ENCODE measurements at regions not wholly inside any gene's neighbourhood (a gene's known extent, or its start where the extent isn't known, plus 50 kb on each side); places are given as distances from the start of the nearest gene placed in this dataset.

GRCh38 chr12:89259821-89260220 is 92.5 kb downstream of the DUSP6 start:
- no peak for DNase-seq (ENCODE audit: low spot score)
- H3K9me2 ChIP-seq (replicated peaks; ENCODE audit: insufficient read depth), result no peaks in the 10 kb centered on the region
- WGBS (ENCODE audit: low lambda C conversion rate, missing lambda C conversion rate), result 75% methylated on average over 3 of the region's 3 CpGs

GRCh38 chr12:89258240-89258969 is 93.9 kb downstream of the DUSP6 start:
- no peak overlapping the region for H3K4me2 ChIP-seq
- H3K4me1 ChIP-seq (ENCODE audit: insufficient read depth), result peaks cover 13% of the 10 kb centered on the region
- DNase-seq (ENCODE audit: low spot score), result no peak
- no peaks in the 10 kb centered on the region for H3K27me3 ChIP-seq
- H3K4me3 ChIP-seq, result no peak overlapping the region
- H4K20me1 ChIP-seq (ENCODE audit: insufficient read depth, poor library complexity, severe bottlenecking), result no peaks in the 10 kb centered on the region
- H3K9me2 ChIP-seq (replicated peaks; ENCODE audit: insufficient read depth), result no peaks in the 10 kb centered on the region
- no peak overlapping the region for H3K27ac ChIP-seq
- no peak overlapping the region for H2AFZ ChIP-seq
- no peaks in the 10 kb centered on the region for H3K9me3 ChIP-seq (ENCODE audit: low read depth)
- WGBS (ENCODE audit: low lambda C conversion rate, missing lambda C conversion rate), result 89% methylated on average over 5 of the region's 5 CpGs
- TF ChIP-seq EZH2 (IDR thresholded peaks at IDR 0.05; ENCODE audit: borderline replicate concordance) (no peak), CTCF (IDR thresholded peaks at IDR 0.05; ENCODE audit: poor library complexity) (no peak), EZH2phosphoT487 (IDR thresholded peaks at IDR 0.05; ENCODE audit: low read depth, severe bottlenecking, unreplicated experiment) (no peak)
- no peaks in the 10 kb centered on the region for H3K36me3 ChIP-seq (replicated peaks; ENCODE audit: insufficient read depth, low read depth)
- H3K79me2 ChIP-seq, result no peaks in the 10 kb centered on the region

More at GRCh38 chr12:89259821-89260220, 92.5 kb downstream of the DUSP6 start:
- Histone ChIP-seq H3K4me1 (ENCODE audit: insufficient read depth) (peaks cover 13% of the 10 kb centered on the region), H3K4me3 (no peak overlapping the region), H3K4me2 (no peak overlapping the region), H3K27me3 (no peaks in the 10 kb centered on the region), H2AFZ (no peak overlapping the region), H3K27ac (no peak overlapping the region), H3K9me3 (ENCODE audit: low read depth) (no peaks in the 10 kb centered on the region), H3K79me2 (no peaks in the 10 kb centered on the region), H3K36me3 (replicated peaks; ENCODE audit: insufficient read depth, low read depth) (no peaks in the 10 kb centered on the region), H4K20me1 (ENCODE audit: insufficient read depth, poor library complexity, severe bottlenecking) (no peaks in the 10 kb centered on the region)
- TF ChIP-seq CTCF (IDR thresholded peaks at IDR 0.05; ENCODE audit: poor library complexity) (no peak), EZH2 (IDR thresholded peaks at IDR 0.05; ENCODE audit: borderline replicate concordance) (no peak), EZH2phosphoT487 (IDR thresholded peaks at IDR 0.05; ENCODE audit: low read depth, severe bottlenecking, unreplicated experiment) (no peak)

- H3K9me2 ChIP-seq (replicated peaks; ENCODE audit: insufficient read depth), result no peaks in the 10 kb centered on the region
- no peaks in the 10 kb centered on the region for H4K20me1 ChIP-seq (ENCODE audit: insufficient read depth, poor library complexity, severe bottlenecking)
- no peak overlapping the region for H3K4me2 ChIP-seq
- H3K4me3 ChIP-seq, result no peak overlapping the region
- no peak overlapping the region for H3K27ac ChIP-seq
- TF ChIP-seq EZH2 (IDR thresholded peaks at IDR 0.05; ENCODE audit: borderline replicate concordance) (no peak), EZH2phosphoT487 (IDR thresholded peaks at IDR 0.05; ENCODE audit: low read depth, severe bottlenecking, unreplicated experiment) (no peak), CTCF (IDR thresholded peaks at IDR 0.05; ENCODE audit: poor library complexity) (no peak)
- no peaks in the 10 kb centered on the region for H3K9me3 ChIP-seq (ENCODE audit: low read depth)
- H3K79me2 ChIP-seq, result no peaks in the 10 kb centered on the region
- DNase-seq (ENCODE audit: low spot score), result no peak
- H2AFZ ChIP-seq, result no peak overlapping the region
- WGBS (ENCODE audit: low lambda C conversion rate, missing lambda C conversion rate), result 86% methylated on average over 5 of the region's 5 CpGs
- H3K27me3 ChIP-seq, result no peaks in the 10 kb centered on the region
- no peaks in the 10 kb centered on the region for H3K36me3 ChIP-seq (replicated peaks; ENCODE audit: insufficient read depth, low read depth)
- H3K4me1 ChIP-seq (ENCODE audit: insufficient read depth), result peaks cover 6% of the 10 kb centered on the region
Observed at GRCh38 chr12:89257340-89257739, 95.0 kb downstream of the DUSP6 start.

All from hepatocyte (in vitro differentiated cells).